HCT116 (cell line): ENCODE measurements at regions not wholly inside any gene's neighbourhood (a gene's known extent, or its start where the extent isn't known, plus 50 kb on each side); places are given as distances from the start of the nearest gene placed in this dataset.

Experiments used
- ATAC-seq: fragments of 200-7000 bp; cut with Tn5 transposase; 2 replicates; pipeline ENCODE4 v1.9.1; 2020; ENCODE audit warnings: mild to moderate bottlenecking, moderate library complexity
- BruUV-seq: library from RNA; stranded (reverse); fragments of 400-500 nt; replicated peaks from 2 replicates; lab custom pipeline; 2021; lab: Mats Ljungman, UMichigan
- CTCF ChIA-PET: fragments of 300-600 bp; sonication (Branson Sonifier 250); formaldehyde crosslinking; loops from one replicate; lab custom pipeline; 2021; ENCODE audit warnings: antibody characterized with exemption; lab: Charles Lee
- POLR2A ChIA-PET: fragments of 300-600, 350-600 bp; sonication (Branson Sonifier 250); formaldehyde crosslinking; loops from one replicate; lab custom pipeline; 2021; ENCODE audit warnings: antibody characterized with exemption; lab: Charles Lee
- RAD21 ChIA-PET, 2 experiments: fragments of 300-600 bp; sonication (Branson Sonifier 250); formaldehyde crosslinking; loops; one replicate each; lab custom pipeline; 2023; ENCODE audit warnings: low total read pairs in 2 of 2; ENCODE audit not compliant: uncharacterized antibody in 2 of 2, unreplicated experiment in 2 of 2, low non-redundant PET in 1 of 2; lab: Charles Lee
- DNase-seq: peaks from one replicate; pipeline ENCODE4 v3.0.0-alpha.2; 2010; ENCODE audit warnings: low read depth, low spot score
- H2AFZ ChIP-seq: fragments of 200-600 bp; shearing (Covaris generic), sonication (generic); 2 replicates; pipeline ENCODE4 v1.6.1; 2017; ENCODE audit warnings: low read depth, mixed run types, mixed read lengths, antibody characterized with exemption, low read length; ENCODE audit not compliant: poor library complexity, severe bottlenecking
- H3K27ac ChIP-seq: 2 replicates; pipeline ENCODE4 v1.5.1; 2012; ENCODE audit warnings: low read depth, low read length
- H3K27me3 ChIP-seq: fragments of 200-600 bp; sonication (generic); 2 replicates; pipeline ENCODE4 v1.6.1; 2016; ENCODE audit warnings: mixed run types, low read length, mixed read lengths; ENCODE audit not compliant: insufficient read depth
- H3K36me3 ChIP-seq, 2 experiments: fragments of 200-500 bp in 1 of 2; fragments of 200-600 bp in 1 of 2; sonication (Bioruptor generic) in 1 of 2; sonication (generic) in 1 of 2; 2 replicates each; pipeline versions ENCODE4 v1.5.1 to v1.6.1; 2014 to 2016; ENCODE audit warnings: low read length in 2 of 2, inconsistent platforms in 1 of 2, mixed read lengths in 1 of 2, mixed run types in 1 of 2; ENCODE audit not compliant: insufficient read depth in 2 of 2, control insufficient read depth in 1 of 2
- H3K4me1 ChIP-seq, 2 experiments: fragments of 200-600 bp in 1 of 2; sonication (generic) in 1 of 2; 2 replicates each; pipeline versions ENCODE4 v1.5.1 to v1.6.1; 2012 to 2017; ENCODE audit warnings: low read length in 2 of 2, inconsistent platforms in 1 of 2, mild to moderate bottlenecking in 1 of 2, mixed read lengths in 1 of 2, mixed run types in 1 of 2, moderate library complexity in 1 of 2; ENCODE audit not compliant: insufficient read depth in 2 of 2, control insufficient read depth in 1 of 2
- H3K4me2 ChIP-seq: fragments of 200-600 bp; sonication (generic); 2 replicates; pipeline ENCODE4 v1.6.1; 2017; ENCODE audit warnings: mixed run types, low read length, mixed read lengths
- H3K4me3 ChIP-seq, 2 experiments: fragments of 200-600 bp in 1 of 2; sonication (generic) in 1 of 2; replicated peaks in 1 of 2; 2 replicates each; pipeline ENCODE4 v1.5.1; 2011 to 2016; ENCODE audit warnings: low read length in 2 of 2, control low read depth in 1 of 2, low read depth in 1 of 2, mild to moderate bottlenecking in 1 of 2, mixed read lengths in 1 of 2, mixed run types in 1 of 2
- H3K79me2 ChIP-seq: fragments of 200-600 bp; sonication (generic); 2 replicates; pipeline ENCODE4 v1.6.1; 2017; ENCODE audit warnings: mild to moderate bottlenecking, mixed run types, low read length, moderate library complexity, mixed read lengths; ENCODE audit not compliant: insufficient read depth
- H3K9ac ChIP-seq: fragments of 200-600 bp; sonication (generic); 2 replicates; pipeline ENCODE4 v1.6.1; 2016; ENCODE audit warnings: low read length, mixed read lengths
- H3K9me2 ChIP-seq: fragments of 200-600 bp; sonication (generic), shearing (Covaris generic); 2 replicates; pipeline ENCODE4 v1.6.1; 2017; ENCODE audit warnings: mixed run types, mild to moderate bottlenecking, moderate library complexity; ENCODE audit not compliant: insufficient read depth
- H3K9me3 ChIP-seq, 2 experiments: fragments of 200-500 bp in 1 of 2; fragments of 200-600 bp in 1 of 2; sonication (Bioruptor generic) in 1 of 2; sonication (generic) in 1 of 2; 2 replicates each; pipeline ENCODE4 v1.6.1; 2014 to 2017; ENCODE audit warnings: low read length in 2 of 2, mixed read lengths in 2 of 2, inconsistent platforms in 1 of 2, low read depth in 1 of 2, mild to moderate bottlenecking in 1 of 2, mixed run types in 1 of 2, moderate library complexity in 1 of 2; ENCODE audit not compliant: control insufficient read depth in 1 of 2, insufficient read depth in 1 of 2
- H4K20me1 ChIP-seq: fragments of 200-600 bp; sonication (generic), shearing (Covaris generic); 2 replicates; pipeline ENCODE4 v1.6.1; 2017; ENCODE audit warnings: mixed run types, mild to moderate bottlenecking, moderate library complexity; ENCODE audit not compliant: insufficient read depth
- CEBPB ChIP-seq: IDR thresholded peaks from 2 replicates; pipeline ENCODE4 v1.6.1; 2012; ENCODE audit warnings: low read depth
- ELF1 ChIP-seq: IDR thresholded peaks from 2 replicates; pipeline ENCODE4 v1.6.1; 2012; ENCODE audit warnings: low read depth, borderline replicate concordance
- EZH2 ChIP-seq: fragments of 200-600 bp; sonication (generic); IDR thresholded peaks from 2 replicates; pipeline ENCODE4 v1.6.1; 2017; ENCODE audit warnings: antibody characterized with exemption, mixed run types
- EZH2phosphoT487 ChIP-seq: fragments of 200-600 bp; IDR thresholded peaks from 2 replicates; pipeline ENCODE4 v1.6.1; 2018; ENCODE audit warnings: antibody characterized with exemption, borderline replicate concordance
- FOSL1 ChIP-seq: IDR thresholded peaks from 2 replicates; pipeline ENCODE4 v1.6.1; 2012; ENCODE audit warnings: low read depth
- JUND ChIP-seq: IDR thresholded peaks from 2 replicates; pipeline ENCODE4 v1.6.1; 2012
- POLR2AphosphoS5 ChIP-seq: IDR thresholded peaks from 2 replicates; pipeline ENCODE4 v1.6.1; 2011; ENCODE audit warnings: mild to moderate bottlenecking, low read depth, low read length, moderate library complexity
- RAD21 ChIP-seq: IDR thresholded peaks from 2 replicates; pipeline ENCODE4 v1.6.1; 2012; ENCODE audit warnings: low read depth, mild to moderate bottlenecking
- SIN3A ChIP-seq: IDR thresholded peaks from 2 replicates; pipeline ENCODE4 v1.6.1; 2012; ENCODE audit warnings: low read depth
- SP1 ChIP-seq: IDR thresholded peaks from 2 replicates; pipeline ENCODE4 v1.6.1; 2012; ENCODE audit warnings: low read depth
- SRF ChIP-seq: IDR thresholded peaks from 2 replicates; pipeline ENCODE4 v1.6.1; 2012; ENCODE audit warnings: low read depth
- YY1 ChIP-seq: IDR thresholded peaks from 2 replicates; pipeline ENCODE4 v1.6.1; 2011; ENCODE audit warnings: low read length, low read depth, moderate library complexity, mild to moderate bottlenecking; ENCODE audit not compliant: insufficient replicate concordance; ENCODE audit errors: extremely low read depth
- ZBTB33 ChIP-seq: IDR thresholded peaks from 2 replicates; pipeline ENCODE4 v1.6.1; 2011; ENCODE audit warnings: mild to moderate bottlenecking, low read length, moderate library complexity; ENCODE audit not compliant: insufficient replicate concordance; ENCODE audit errors: extremely low read depth
- ZFX ChIP-seq: fragments of 450-650 bp; IDR thresholded peaks from 2 replicates; pipeline ENCODE4 v1.6.1; 2017
- intact Hi-C: fragments of 100-400 bp; cut with micrococcal nuclease; formaldehyde crosslinking; loops from 2 replicates; pipeline ENCODE4 v1.10.0; 2022
- TF ChIP-seq, protein P1 (sequence below): IDR thresholded peaks from 2 replicates; pipeline ENCODE4 v1.6.1; 2012
- TF ChIP-seq, protein P2 (sequence below): IDR thresholded peaks from 2 replicates; pipeline ENCODE4 v1.6.1; 2012; ENCODE audit warnings: low read depth
- TF ChIP-seq, protein P3 (sequence below): IDR thresholded peaks from 2 replicates; pipeline ENCODE4 v1.6.1; 2012

- no peak for DNase-seq
- no TSS peak for BruUV-seq
- no peak for ATAC-seq
Measured at GRCh38 chr17:77071925-77072490, 68.8 kb upstream of the SEC14L1 start.

More at GRCh38 chr17:77071925-77072490, 68.8 kb upstream of the SEC14L1 start:
- POLR2A ChIA-PET = no interaction called here
- Histone ChIP-seq H3K9me3 (no peaks in the 10 kb centered on the region), H2AFZ (no peak overlapping the region), H3K9ac (no peak overlapping the region), H3K27ac (no peak overlapping the region), H3K36me3 (no peaks in the 10 kb centered on the region), H3K4me1 (peaks cover 0 to 10% of the 10 kb centered on the region in 2 experiments; a peak in 2 of 4 replicates), H3K79me2 (no peaks in the 10 kb centered on the region), H3K27me3 (peaks cover 10% of the 10 kb centered on the region; the same call in 1 of the 2 replicates), H3K4me3 (no peak overlapping the region), H4K20me1 (no peaks in the 10 kb centered on the region), H3K9me2 (no peaks in the 10 kb centered on the region), H3K4me2 (no peak overlapping the region)
- RAD21 ChIA-PET = no interaction called here
- CTCF ChIA-PET = interaction anchor here (2.0 kb wide), 1 partner anchor 15 kb away, joined by 4 read pairs; no protein-coding TSS in a partner anchor
- intact Hi-C loops = no loop called here
- TF ChIP-seq SP1 = no peak
- TF ChIP-seq CEBPB = no peak
- no peak for TF ChIP-seq ZFX
- no peak for TF ChIP-seq JUND
- TF ChIP-seq YY1 = no peak
- TF ChIP-seq EZH2 = no peak
- no peak for TF ChIP-seq POLR2AphosphoS5
- TF ChIP-seq, protein P1, sequence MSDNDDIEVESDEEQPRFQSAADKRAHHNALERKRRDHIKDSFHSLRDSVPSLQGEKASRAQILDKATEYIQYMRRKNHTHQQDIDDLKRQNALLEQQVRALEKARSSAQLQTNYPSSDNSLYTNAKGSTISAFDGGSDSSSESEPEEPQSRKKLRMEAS = no peak
- no peak for TF ChIP-seq ELF1
- no peak for TF ChIP-seq RAD21
- TF ChIP-seq SIN3A = no peak
- no peak for TF ChIP-seq EZH2phosphoT487
- TF ChIP-seq, protein P2, sequence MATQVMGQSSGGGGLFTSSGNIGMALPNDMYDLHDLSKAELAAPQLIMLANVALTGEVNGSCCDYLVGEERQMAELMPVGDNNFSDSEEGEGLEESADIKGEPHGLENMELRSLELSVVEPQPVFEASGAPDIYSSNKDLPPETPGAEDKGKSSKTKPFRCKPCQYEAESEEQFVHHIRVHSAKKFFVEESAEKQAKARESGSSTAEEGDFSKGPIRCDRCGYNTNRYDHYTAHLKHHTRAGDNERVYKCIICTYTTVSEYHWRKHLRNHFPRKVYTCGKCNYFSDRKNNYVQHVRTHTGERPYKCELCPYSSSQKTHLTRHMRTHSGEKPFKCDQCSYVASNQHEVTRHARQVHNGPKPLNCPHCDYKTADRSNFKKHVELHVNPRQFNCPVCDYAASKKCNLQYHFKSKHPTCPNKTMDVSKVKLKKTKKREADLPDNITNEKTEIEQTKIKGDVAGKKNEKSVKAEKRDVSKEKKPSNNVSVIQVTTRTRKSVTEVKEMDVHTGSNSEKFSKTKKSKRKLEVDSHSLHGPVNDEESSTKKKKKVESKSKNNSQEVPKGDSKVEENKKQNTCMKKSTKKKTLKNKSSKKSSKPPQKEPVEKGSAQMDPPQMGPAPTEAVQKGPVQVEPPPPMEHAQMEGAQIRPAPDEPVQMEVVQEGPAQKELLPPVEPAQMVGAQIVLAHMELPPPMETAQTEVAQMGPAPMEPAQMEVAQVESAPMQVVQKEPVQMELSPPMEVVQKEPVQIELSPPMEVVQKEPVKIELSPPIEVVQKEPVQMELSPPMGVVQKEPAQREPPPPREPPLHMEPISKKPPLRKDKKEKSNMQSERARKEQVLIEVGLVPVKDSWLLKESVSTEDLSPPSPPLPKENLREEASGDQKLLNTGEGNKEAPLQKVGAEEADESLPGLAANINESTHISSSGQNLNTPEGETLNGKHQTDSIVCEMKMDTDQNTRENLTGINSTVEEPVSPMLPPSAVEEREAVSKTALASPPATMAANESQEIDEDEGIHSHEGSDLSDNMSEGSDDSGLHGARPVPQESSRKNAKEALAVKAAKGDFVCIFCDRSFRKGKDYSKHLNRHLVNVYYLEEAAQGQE = no peak
- TF ChIP-seq, protein P3, sequence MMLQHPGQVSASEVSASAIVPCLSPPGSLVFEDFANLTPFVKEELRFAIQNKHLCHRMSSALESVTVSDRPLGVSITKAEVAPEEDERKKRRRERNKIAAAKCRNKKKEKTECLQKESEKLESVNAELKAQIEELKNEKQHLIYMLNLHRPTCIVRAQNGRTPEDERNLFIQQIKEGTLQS = no peak
- no peak for TF ChIP-seq SRF
- no peak for TF ChIP-seq ZBTB33
- no peak for TF ChIP-seq FOSL1
